ENCODE measurements at regions not wholly inside any gene's neighbourhood (a gene's known extent, or its start where the extent isn't known, plus 50 kb on each side); places are given as distances from the start of the nearest gene placed in this dataset.

DNA sequence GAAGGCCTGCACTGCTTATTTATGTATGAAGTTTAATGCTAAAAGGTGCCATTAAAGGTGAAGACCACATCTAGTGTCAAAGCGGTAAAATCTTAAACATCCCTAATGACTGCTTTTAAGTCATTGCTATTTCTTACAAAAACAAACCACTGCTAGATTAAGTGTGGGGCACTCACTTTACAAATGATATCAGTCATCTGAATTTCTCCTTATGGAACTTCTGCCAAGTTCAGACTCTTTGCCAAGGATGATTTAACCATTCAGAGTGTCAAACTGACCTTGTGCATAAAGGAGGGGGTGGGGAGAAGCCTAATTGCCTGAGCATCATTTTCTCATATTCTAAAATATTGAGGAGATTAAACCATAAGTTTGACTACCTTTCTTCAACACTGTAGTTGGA, 271.5 kb downstream of the TGFB2 start (continued):
- TF ChIP-seq CUX1 (IDR thresholded peaks at IDR 0.05; ENCODE audit: insufficient replicate concordance, low read depth, low read length) (no peak), PKNOX1 (IDR thresholded peaks at IDR 0.05) (no peak)

DNA sequence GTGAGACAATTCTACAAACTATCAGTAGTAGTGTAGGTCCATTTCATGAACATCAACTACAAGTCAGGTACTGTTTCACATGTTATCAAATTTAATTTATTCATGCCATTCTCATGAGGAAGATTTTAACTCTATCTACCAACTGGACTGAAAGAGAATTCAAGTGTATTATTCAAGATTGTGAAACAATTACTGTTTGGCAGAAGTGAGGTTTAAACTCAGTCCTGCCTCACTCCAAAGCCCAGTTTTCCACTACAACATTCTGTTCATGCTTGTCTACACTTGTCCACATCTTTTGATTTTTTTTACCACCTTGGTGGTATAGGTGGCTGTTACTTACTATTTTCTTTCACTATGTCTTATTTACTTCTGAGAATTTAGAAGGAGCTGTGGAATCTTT, 272.9 kb downstream of the TGFB2 start:
- DNase-seq (ENCODE audit: low read depth, low spot score) = no peak
- no peak overlapping the region for H3K4me2 ChIP-seq (ENCODE audit: control insufficient read depth, insufficient read depth)
- no peak for ATAC-seq
- BruUV-seq (replicated peaks) = no TSS peak
- intact Hi-C loops (cut with micrococcal nuclease; ENCODE audit: unreplicated experiment) (no loop called here), in situ Hi-C loops (cut with MboI) (no loop called here)
- TF ChIP-seq, protein P1, sequence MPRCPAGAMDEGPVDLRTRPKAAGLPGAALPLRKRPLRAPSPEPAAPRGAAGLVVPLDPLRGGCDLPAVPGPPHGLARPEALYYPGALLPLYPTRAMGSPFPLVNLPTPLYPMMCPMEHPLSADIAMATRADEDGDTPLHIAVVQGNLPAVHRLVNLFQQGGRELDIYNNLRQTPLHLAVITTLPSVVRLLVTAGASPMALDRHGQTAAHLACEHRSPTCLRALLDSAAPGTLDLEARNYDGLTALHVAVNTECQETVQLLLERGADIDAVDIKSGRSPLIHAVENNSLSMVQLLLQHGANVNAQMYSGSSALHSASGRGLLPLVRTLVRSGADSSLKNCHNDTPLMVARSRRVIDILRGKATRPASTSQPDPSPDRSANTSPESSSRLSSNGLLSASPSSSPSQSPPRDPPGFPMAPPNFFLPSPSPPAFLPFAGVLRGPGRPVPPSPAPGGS (IDR thresholded peaks at IDR 0.05; ENCODE audit: borderline replicate concordance, insufficient read depth, low read depth, low read length, poor library complexity, severe bottlenecking) = no peak
- TF ChIP-seq E4F1 (IDR thresholded peaks at IDR 0.05; ENCODE audit: borderline replicate concordance, partially characterized antibody) = no peak
- no peak for TF ChIP-seq ZZZ3 (IDR thresholded peaks at IDR 0.05; ENCODE audit: control insufficient read depth, insufficient read length, low read depth)
- TF ChIP-seq, protein P2, sequence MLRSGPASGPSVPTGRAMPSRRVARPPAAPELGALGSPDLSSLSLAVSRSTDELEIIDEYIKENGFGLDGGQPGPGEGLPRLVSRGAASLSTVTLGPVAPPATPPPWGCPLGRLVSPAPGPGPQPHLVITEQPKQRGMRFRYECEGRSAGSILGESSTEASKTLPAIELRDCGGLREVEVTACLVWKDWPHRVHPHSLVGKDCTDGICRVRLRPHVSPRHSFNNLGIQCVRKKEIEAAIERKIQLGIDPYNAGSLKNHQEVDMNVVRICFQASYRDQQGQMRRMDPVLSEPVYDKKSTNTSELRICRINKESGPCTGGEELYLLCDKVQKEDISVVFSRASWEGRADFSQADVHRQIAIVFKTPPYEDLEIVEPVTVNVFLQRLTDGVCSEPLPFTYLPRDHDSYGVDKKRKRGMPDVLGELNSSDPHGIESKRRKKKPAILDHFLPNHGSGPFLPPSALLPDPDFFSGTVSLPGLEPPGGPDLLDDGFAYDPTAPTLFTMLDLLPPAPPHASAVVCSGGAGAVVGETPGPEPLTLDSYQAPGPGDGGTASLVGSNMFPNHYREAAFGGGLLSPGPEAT (IDR thresholded peaks at IDR 0.05; ENCODE audit: low read depth) = no peak
- SMC1A ChIA-PET (ENCODE audit: uncharacterized antibody, unreplicated experiment) = interaction anchor here (0.6 kb wide), 1 partner anchor 10 kb away, joined by 3 read pairs; no protein-coding TSS in a partner anchor
- POLR2A ChIA-PET = no interaction called here
- H3K4me3 ChIP-seq = no peak overlapping the region
- RAD21 ChIA-PET (ENCODE audit: unreplicated experiment) = no interaction called here
- no peak overlapping the region for H3K27ac ChIP-seq (ENCODE audit: control insufficient read depth, insufficient read depth)
- no peak for FAIRE-seq
- H3K4me1 ChIP-seq (ENCODE audit: control insufficient read depth, insufficient read depth, low read length) = no peaks in the 10 kb centered on the region
- H4K20me1 ChIP-seq (ENCODE audit: control insufficient read depth, insufficient read depth) = no peaks in the 10 kb centered on the region
- CTCF ChIA-PET = no interaction called here
- H3K27me3 ChIP-seq (replicated peaks in 1 of 2; ENCODE audit: control insufficient read depth in 2 of 2, insufficient read depth in 2 of 2, low read length in 1 of 2) = no peaks in the 10 kb centered on the region
- no peak overlapping the region for H3K9ac ChIP-seq (ENCODE audit: control insufficient read depth, insufficient read depth, low read length)
- H3K9me3 ChIP-seq (replicated peaks; ENCODE audit: control insufficient read depth, insufficient read depth, low read length) = no peaks in the 10 kb centered on the region
- no peaks in the 10 kb centered on the region for H3K79me2 ChIP-seq (ENCODE audit: control insufficient read depth, insufficient read depth, low read length)
- no peak overlapping the region for H2AFZ ChIP-seq (ENCODE audit: control insufficient read depth, low read depth, low read length)
- no peaks in the 10 kb centered on the region for H3K36me3 ChIP-seq (ENCODE audit: control insufficient read depth in 2 of 2, insufficient read depth in 2 of 2, low read length in 1 of 2)

All from GM12878 (cell line).